IMR-90 (cell line): ENCODE measurements at regions not wholly inside any gene's neighbourhood (a gene's known extent, or its start where the extent isn't known, plus 50 kb on each side); places are given as distances from the start of the nearest gene placed in this dataset.

Source experiments
- ATAC-seq: fragments of 200-7000 bp; cut with Tn5 transposase; 2 replicates; pipeline ENCODE4 v1.9.1; 2020; ENCODE audit warnings: low read depth, mild to moderate bottlenecking, moderate library complexity
- BruUV-seq: library from RNA; stranded (reverse); fragments of 400-500 nt; replicated peaks from 2 replicates; lab custom pipeline; 2021; lab: Mats Ljungman, UMichigan
- CTCF ChIA-PET: fragments of 300-600 bp; formaldehyde crosslinking; extraction: SDS; loops from one replicate; lab custom pipeline; 2021; ENCODE audit warnings: antibody characterized with exemption; lab: Yijun Ruan, JAX
- POLR2A ChIA-PET: fragments of 300-600 bp; sonication (Branson Sonifier 250); formaldehyde crosslinking; loops from one replicate; lab custom pipeline; 2022; ENCODE audit warnings: antibody characterized with exemption; ENCODE audit not compliant: unreplicated experiment; lab: Charles Lee
- DNase-seq: peaks from one replicate; pipeline ENCODE4 v3.0.0; 2013
- H2AFZ ChIP-seq: replicated peaks from 2 replicates; pipeline ENCODE3; 2013; ENCODE audit warnings: low read length, mild to moderate bottlenecking; ENCODE audit not compliant: poor library complexity
- H2AK5ac ChIP-seq: 2 replicates; pipeline ENCODE4 v1.6.1; 2013; ENCODE audit warnings: low read depth, low read length, inconsistent platforms
- H2AK9ac ChIP-seq: replicated peaks from 2 replicates; pipeline ENCODE3; 2013; ENCODE audit warnings: mild to moderate bottlenecking, low read depth, low read length, moderate library complexity; ENCODE audit not compliant: poor library complexity
- H2BK120ac ChIP-seq: 2 replicates; pipeline ENCODE4 v1.6.1; 2013; ENCODE audit warnings: low read depth, low read length, inconsistent platforms
- H2BK15ac ChIP-seq: 3 replicates; pipeline ENCODE4 v1.6.1; 2013; ENCODE audit warnings: low read depth, low read length, inconsistent platforms
- H2BK20ac ChIP-seq: 2 replicates; pipeline ENCODE4 v1.6.1; 2013; ENCODE audit warnings: low read depth, mild to moderate bottlenecking, inconsistent platforms, low read length, moderate library complexity
- H2BK5ac ChIP-seq: 2 replicates; pipeline ENCODE4 v1.6.1; 2013; ENCODE audit warnings: mild to moderate bottlenecking, low read depth, low read length, inconsistent platforms; ENCODE audit not compliant: poor library complexity, severe bottlenecking
- H3K14ac ChIP-seq: replicated peaks from 2 replicates; pipeline ENCODE4 v1.6.1; 2013; ENCODE audit warnings: low read depth, low read length, inconsistent platforms
- H3K18ac ChIP-seq: 2 replicates; pipeline ENCODE4 v1.6.1; 2013; ENCODE audit warnings: low read depth, low read length, control low read depth
- H3K23ac ChIP-seq: 2 replicates; pipeline ENCODE4 v1.6.1; 2013; ENCODE audit warnings: low read depth, low read length, inconsistent platforms
- H3K27ac ChIP-seq: 2 replicates; pipeline ENCODE4 v1.5.1; 2013; ENCODE audit warnings: mild to moderate bottlenecking, control low read depth, low read length; ENCODE audit not compliant: insufficient read depth
- H3K27me3 ChIP-seq: 2 replicates; pipeline ENCODE4 v1.6.1; 2013; ENCODE audit warnings: low read length; ENCODE audit not compliant: control insufficient read depth, insufficient read depth
- H3K36me3 ChIP-seq: 2 replicates; pipeline ENCODE4 v1.6.1; 2013; ENCODE audit warnings: low read length, mixed read lengths; ENCODE audit not compliant: control insufficient read depth, insufficient read depth
- H3K4ac ChIP-seq: 2 replicates; pipeline ENCODE4 v1.6.1; 2013; ENCODE audit warnings: low read depth, low read length, inconsistent platforms
- H3K4me1 ChIP-seq: 2 replicates; pipeline ENCODE4 v1.6.1; 2013; ENCODE audit warnings: low read length, mixed read lengths; ENCODE audit not compliant: control insufficient read depth, insufficient read depth
- H3K4me2 ChIP-seq: 2 replicates; pipeline ENCODE4 v1.6.1; 2013; ENCODE audit warnings: low read depth, mild to moderate bottlenecking, control low read depth, low read length, moderate library complexity
- H3K4me3 ChIP-seq: 2 replicates; pipeline ENCODE4 v1.5.1; 2013; ENCODE audit warnings: low read depth, mild to moderate bottlenecking, control low read depth, low read length, moderate library complexity; ENCODE audit not compliant: insufficient read depth
- H3K56ac ChIP-seq: 2 replicates; pipeline ENCODE4 v1.6.1; 2013; ENCODE audit warnings: low read length, inconsistent platforms; ENCODE audit not compliant: insufficient read depth; ENCODE audit errors: extremely low read depth
- H3K79me1 ChIP-seq, 2 experiments: 2 replicates each; pipeline ENCODE4 v1.6.1; 2013; ENCODE audit warnings: low read length in 2 of 2, inconsistent platforms in 1 of 2, low read depth in 1 of 2
- H3K9ac ChIP-seq: 2 replicates; pipeline ENCODE4 v1.6.1; 2013; ENCODE audit warnings: low read depth, low read length, control low read depth
- H3K9me1 ChIP-seq: 2 replicates; pipeline ENCODE4 v1.6.1; 2013; ENCODE audit warnings: low read length, inconsistent platforms; ENCODE audit not compliant: insufficient read depth
- H3K9me3 ChIP-seq: 2 replicates; pipeline ENCODE4 v1.6.1; 2013; ENCODE audit warnings: low read length; ENCODE audit not compliant: control insufficient read depth, insufficient read depth
- H4K20me1 ChIP-seq: 2 replicates; pipeline ENCODE4 v1.6.1; 2013; ENCODE audit warnings: low read length, inconsistent platforms; ENCODE audit not compliant: insufficient read depth
- H4K5ac ChIP-seq: 2 replicates; pipeline ENCODE4 v1.6.1; 2013; ENCODE audit warnings: mild to moderate bottlenecking, low read depth, low read length, control low read depth
- H4K8ac ChIP-seq, 2 experiments: 2 replicates each; pipeline ENCODE4 v1.6.1; 2013; ENCODE audit warnings: low read depth in 2 of 2, low read length in 2 of 2, control low read depth in 1 of 2, inconsistent platforms in 1 of 2
- H4K91ac ChIP-seq: 2 replicates; pipeline ENCODE4 v1.6.1; 2013; ENCODE audit warnings: low read depth, low read length, inconsistent platforms; ENCODE audit not compliant: insufficient read depth
- BHLHE40 ChIP-seq: fragments of 150-350 bp; IDR thresholded peaks from 2 replicates; pipeline ENCODE4 v1.6.1; 2016; ENCODE audit warnings: mild to moderate bottlenecking, low read depth, low read length
- CEBPB ChIP-seq: IDR thresholded peaks from 2 replicates; pipeline ENCODE4 v1.6.1; 2012; ENCODE audit warnings: low read depth, low read length, improper control_type of control experiment
- CHD1 ChIP-seq: IDR thresholded peaks from 2 replicates; pipeline ENCODE4 v1.6.1; 2012; ENCODE audit warnings: low read depth, low read length, improper control_type of control experiment
- CTCF ChIP-seq: conservative IDR thresholded peaks from 2 replicates; pipeline ENCODE4 v1.5.1; 2012; ENCODE audit warnings: mild to moderate bottlenecking, low read depth, low read length, improper control_type of control experiment
- ELK1 ChIP-seq: fragments of 150-350 bp; IDR thresholded peaks from 2 replicates; pipeline ENCODE4 v1.6.1; 2016; ENCODE audit warnings: low read depth, mild to moderate bottlenecking, low read length, moderate library complexity, borderline replicate concordance
- MAFK ChIP-seq: IDR thresholded peaks from 2 replicates; pipeline ENCODE4 v1.6.1; 2012; ENCODE audit warnings: low read depth, low read length, improper control_type of control experiment
- MAZ ChIP-seq: IDR thresholded peaks from 2 replicates; pipeline ENCODE4 v1.6.1; 2012; ENCODE audit warnings: low read depth, mild to moderate bottlenecking, low read length, improper control_type of control experiment, moderate library complexity, borderline replicate concordance
- MXI1 ChIP-seq: IDR thresholded peaks from 2 replicates; pipeline ENCODE4 v1.6.1; 2012; ENCODE audit warnings: low read depth, mild to moderate bottlenecking, low read length, moderate library complexity, borderline replicate concordance
- POLR2A ChIP-seq: IDR thresholded peaks from 2 replicates; pipeline ENCODE4 v1.6.1; 2012; ENCODE audit warnings: mild to moderate bottlenecking, low read depth, low read length
- RAD21 ChIP-seq: IDR thresholded peaks from 2 replicates; pipeline ENCODE4 v1.6.1; 2012; ENCODE audit warnings: low read length, improper control_type of control experiment
- RCOR1 ChIP-seq: IDR thresholded peaks from 2 replicates; pipeline ENCODE4 v1.6.1; 2012; ENCODE audit warnings: mild to moderate bottlenecking, low read length, improper control_type of control experiment; ENCODE audit not compliant: insufficient replicate concordance
- RFX5 ChIP-seq: IDR thresholded peaks from 2 replicates; pipeline ENCODE4 v1.8.0; 2012; ENCODE audit warnings: low read depth, mild to moderate bottlenecking, low read length, moderate library complexity
- SMC3 ChIP-seq: fragments of 150-350 bp; IDR thresholded peaks from 2 replicates; pipeline ENCODE4 v1.6.1; 2016; ENCODE audit warnings: low read depth, mild to moderate bottlenecking, antibody characterized with exemption, low read length, moderate library complexity
- USF2 ChIP-seq: fragments of 150-350 bp; IDR thresholded peaks from 2 replicates; pipeline ENCODE4 v1.6.1; 2017; ENCODE audit warnings: mild to moderate bottlenecking, antibody characterized with exemption, low read length, low read depth
- WGBS, 2 experiments: methylation state at CpG; one replicate each; pipeline versions ENCODE4 v1.1.5 to v1.1.7; 2013; ENCODE audit warnings: missing lambda C conversion rate in 2 of 2; ENCODE audit not compliant: insufficient read length in 1 of 2; ENCODE audit errors: extremely low coverage in 2 of 2; 5-methylcytosine and 5-hydroxymethylcytosine counted together
- dilution Hi-C: fragments of 300-500 bp; cut with HindIII; formaldehyde crosslinking; loops from one replicate; pipeline ENCODE4 v1.14.3; 2018; ENCODE audit warnings: low sequenced_read_pairs; ENCODE audit not compliant: unreplicated experiment
- in situ Hi-C: fragments of 300-500 bp; cut with MboI; formaldehyde crosslinking; loops from 3 replicates; pipeline ENCODE4 v1.14.3; 2019; ENCODE audit warnings: low sequenced_read_pairs, inconsistent platforms, mixed read lengths
- intact Hi-C: fragments of 100-400 bp; cut with micrococcal nuclease; formaldehyde crosslinking; loops from 2 replicates; pipeline ENCODE4 v1.10.0; 2022

- dilution Hi-C loops (no loop called here), in situ Hi-C loops (no loop called here)
Measured at GRCh38 chr4:124573056-124573455, 139.5 kb downstream of the ANKRD50 start.

More at GRCh38 chr4:124573056-124573455, 139.5 kb downstream of the ANKRD50 start:
- Histone ChIP-seq H3K27me3 (no peaks in the 10 kb centered on the region), H3K9ac (no peak overlapping the region), H3K27ac (no peak overlapping the region), H3K4me3 (no peak overlapping the region), H2AK9ac (no peak overlapping the region), H2AK5ac (no peak overlapping the region), H4K8ac (no peak overlapping the region), H3K18ac (no peak overlapping the region), H4K20me1 (no peaks in the 10 kb centered on the region), H3K79me1 (no peaks in the 10 kb centered on the region), H3K36me3 (no peaks in the 10 kb centered on the region), H3K56ac (no peak overlapping the region), H3K4ac (no peak overlapping the region), H2BK5ac (no peak overlapping the region), H3K4me1 (no peaks in the 10 kb centered on the region), H3K14ac (no peak overlapping the region), H4K91ac (no peak overlapping the region), H3K23ac (no peak overlapping the region), H2BK15ac (no peak overlapping the region), H3K4me2 (no peak overlapping the region), H3K9me1 (no peaks in the 10 kb centered on the region), H2AFZ (no peak overlapping the region), H4K5ac (no peak overlapping the region), H3K9me3 (no peaks in the 10 kb centered on the region), H2BK20ac (no peak overlapping the region), H2BK120ac (no peak overlapping the region)
- DNase-seq = no peak
- ATAC-seq = no peak
- no TSS peak for BruUV-seq
- WGBS, 2 experiments = no CpG with 5 or more reads among the region's 4 CpGs
- ChIA-PET POLR2A (no interaction called here), CTCF (interaction anchor here (0.6 to 1.0 kb wide), 2 partner anchors 13 to 457 kb away, joined by 4 to 17 read pairs; no protein-coding TSS in a partner anchor)
- TF ChIP-seq RCOR1 (no peak), SMC3 (no peak), RAD21 (no peak), CEBPB (no peak), RFX5 (no peak), BHLHE40 (no peak), CTCF (no peak), MXI1 (no peak), ELK1 (no peak), POLR2A (no peak), MAZ (no peak), USF2 (no peak), MAFK (no peak), CHD1 (no peak)
- intact Hi-C loops = no loop called here
